ENCODE measurements at regions not wholly inside any gene's neighbourhood (a gene's known extent, or its start where the extent isn't known, plus 50 kb on each side); places are given as distances from the start of the nearest gene placed in this dataset.

DNA sequence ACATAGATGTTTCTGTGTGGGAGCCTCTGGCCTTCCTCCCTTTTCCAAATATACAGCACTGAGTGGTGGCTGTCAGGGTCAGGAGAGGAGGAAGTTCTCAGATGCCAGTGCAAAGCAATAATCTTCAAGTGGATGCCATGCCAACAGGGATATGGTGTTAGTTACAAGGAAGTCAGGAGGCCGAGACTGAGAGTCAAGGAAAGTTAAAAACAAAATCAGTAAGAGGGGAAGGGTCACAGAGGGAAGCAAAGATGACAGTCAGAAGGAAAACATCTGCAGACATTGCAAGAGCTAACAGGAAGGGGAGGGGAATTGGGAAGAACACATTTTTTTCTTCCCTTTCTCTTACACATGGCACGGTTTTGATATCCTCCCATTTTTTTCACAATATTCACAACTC is 691.4 kb downstream of the ADGRL2 start:
- TF ChIP-seq RAD21 (IDR thresholded peaks at IDR 0.05; ENCODE audit: low read depth) (no peak), TCF12 (IDR thresholded peaks at IDR 0.05; ENCODE audit: low read depth) (no peak), EP300 (IDR thresholded peaks at IDR 0.05; ENCODE audit: borderline replicate concordance) (no peak), EGR1 (IDR thresholded peaks at IDR 0.05) (no peak), TEAD4 (IDR thresholded peaks at IDR 0.05) (no peak)
- TF ChIP-seq, protein P1, sequence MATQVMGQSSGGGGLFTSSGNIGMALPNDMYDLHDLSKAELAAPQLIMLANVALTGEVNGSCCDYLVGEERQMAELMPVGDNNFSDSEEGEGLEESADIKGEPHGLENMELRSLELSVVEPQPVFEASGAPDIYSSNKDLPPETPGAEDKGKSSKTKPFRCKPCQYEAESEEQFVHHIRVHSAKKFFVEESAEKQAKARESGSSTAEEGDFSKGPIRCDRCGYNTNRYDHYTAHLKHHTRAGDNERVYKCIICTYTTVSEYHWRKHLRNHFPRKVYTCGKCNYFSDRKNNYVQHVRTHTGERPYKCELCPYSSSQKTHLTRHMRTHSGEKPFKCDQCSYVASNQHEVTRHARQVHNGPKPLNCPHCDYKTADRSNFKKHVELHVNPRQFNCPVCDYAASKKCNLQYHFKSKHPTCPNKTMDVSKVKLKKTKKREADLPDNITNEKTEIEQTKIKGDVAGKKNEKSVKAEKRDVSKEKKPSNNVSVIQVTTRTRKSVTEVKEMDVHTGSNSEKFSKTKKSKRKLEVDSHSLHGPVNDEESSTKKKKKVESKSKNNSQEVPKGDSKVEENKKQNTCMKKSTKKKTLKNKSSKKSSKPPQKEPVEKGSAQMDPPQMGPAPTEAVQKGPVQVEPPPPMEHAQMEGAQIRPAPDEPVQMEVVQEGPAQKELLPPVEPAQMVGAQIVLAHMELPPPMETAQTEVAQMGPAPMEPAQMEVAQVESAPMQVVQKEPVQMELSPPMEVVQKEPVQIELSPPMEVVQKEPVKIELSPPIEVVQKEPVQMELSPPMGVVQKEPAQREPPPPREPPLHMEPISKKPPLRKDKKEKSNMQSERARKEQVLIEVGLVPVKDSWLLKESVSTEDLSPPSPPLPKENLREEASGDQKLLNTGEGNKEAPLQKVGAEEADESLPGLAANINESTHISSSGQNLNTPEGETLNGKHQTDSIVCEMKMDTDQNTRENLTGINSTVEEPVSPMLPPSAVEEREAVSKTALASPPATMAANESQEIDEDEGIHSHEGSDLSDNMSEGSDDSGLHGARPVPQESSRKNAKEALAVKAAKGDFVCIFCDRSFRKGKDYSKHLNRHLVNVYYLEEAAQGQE (IDR thresholded peaks at IDR 0.05; ENCODE audit: low read depth), result no peak

DNA sequence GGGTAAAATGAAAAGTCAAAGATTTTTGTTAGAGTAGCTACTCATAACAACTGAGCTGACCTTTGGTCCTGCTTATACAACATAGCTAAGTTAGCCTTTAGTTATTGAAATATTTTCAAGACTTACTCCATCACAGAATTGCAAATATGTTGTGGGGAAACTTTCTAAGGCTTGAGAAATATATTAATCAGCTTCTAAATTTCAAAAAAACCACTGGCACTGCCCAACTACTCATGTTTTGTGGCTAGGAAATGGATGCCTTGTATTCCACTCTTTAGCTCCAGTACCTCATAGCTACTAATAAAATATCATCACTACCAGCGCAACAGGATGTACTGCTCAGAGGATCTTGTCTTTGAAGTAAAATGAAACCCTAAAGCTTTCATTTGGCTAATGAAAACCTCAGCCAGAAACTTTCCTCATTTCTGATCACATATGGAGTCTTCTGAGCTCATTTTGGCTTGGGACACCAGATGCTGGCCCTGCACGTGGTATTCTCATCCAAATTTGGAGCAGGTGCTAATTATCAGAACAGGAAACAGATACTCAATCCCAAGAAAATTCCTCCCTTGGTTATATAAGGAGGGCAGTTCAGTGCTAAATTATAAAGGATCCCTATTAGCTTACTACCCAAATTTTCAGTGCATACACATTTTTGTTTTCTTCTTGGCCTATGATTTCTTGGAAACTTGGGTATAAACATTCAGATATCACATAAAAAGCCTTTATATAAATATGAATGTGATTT is 690.7 kb downstream of the ADGRL2 start:
- TF ChIP-seq FOXM1 (IDR thresholded peaks at IDR 0.05; ENCODE audit: borderline replicate concordance, low read depth), result no peak
- no peak for TF ChIP-seq CREB1 (IDR thresholded peaks at IDR 0.05; ENCODE audit: low read depth)
- TF ChIP-seq RAD21 (IDR thresholded peaks at IDR 0.05; ENCODE audit: low read depth), result no peak
- TF ChIP-seq TCF12 (IDR thresholded peaks at IDR 0.05; ENCODE audit: low read depth), result no peak
- TF ChIP-seq EGR1 (IDR thresholded peaks at IDR 0.05), result no peak
- TF ChIP-seq, protein P2, sequence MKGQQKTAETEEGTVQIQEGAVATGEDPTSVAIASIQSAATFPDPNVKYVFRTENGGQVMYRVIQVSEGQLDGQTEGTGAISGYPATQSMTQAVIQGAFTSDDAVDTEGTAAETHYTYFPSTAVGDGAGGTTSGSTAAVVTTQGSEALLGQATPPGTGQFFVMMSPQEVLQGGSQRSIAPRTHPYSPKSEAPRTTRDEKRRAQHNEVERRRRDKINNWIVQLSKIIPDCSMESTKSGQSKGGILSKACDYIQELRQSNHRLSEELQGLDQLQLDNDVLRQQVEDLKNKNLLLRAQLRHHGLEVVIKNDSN (IDR thresholded peaks at IDR 0.05), result no peak
- no peak for TF ChIP-seq TEAD4 (IDR thresholded peaks at IDR 0.05)
- TF ChIP-seq CEBPB (IDR thresholded peaks at IDR 0.05), result no peak
- no peak for TF ChIP-seq ZBTB7A (IDR thresholded peaks at IDR 0.05; ENCODE audit: low read depth)
- TF ChIP-seq, protein P1 (IDR thresholded peaks at IDR 0.05; ENCODE audit: low read depth), result no peak
- TF ChIP-seq TAF1 (IDR thresholded peaks at IDR 0.05; ENCODE audit: low read depth), result no peak

DNA sequence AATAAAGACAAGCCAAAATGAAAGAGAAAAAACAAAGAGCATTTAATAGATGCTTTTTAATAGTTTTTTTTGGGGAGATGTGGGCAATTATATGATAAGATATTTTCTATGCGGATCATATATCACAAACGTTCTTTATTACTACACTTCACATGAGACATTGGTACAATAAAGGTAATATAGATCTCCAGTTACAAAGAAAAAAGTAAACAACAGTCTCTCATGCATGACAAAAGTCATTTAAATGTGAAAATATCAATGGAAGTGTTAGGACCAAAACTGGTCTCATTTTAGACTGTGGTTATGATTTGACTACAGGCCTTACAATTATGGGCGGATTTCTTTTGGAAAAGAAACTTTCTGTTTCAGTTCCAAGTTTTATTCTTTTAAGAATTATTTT is 687.0 kb downstream of the ADGRL2 start:
- TF ChIP-seq, protein P1 (IDR thresholded peaks at IDR 0.05; ENCODE audit: low read depth), result no peak
- TF ChIP-seq TEAD4 (IDR thresholded peaks at IDR 0.05) (no peak), TAF1 (IDR thresholded peaks at IDR 0.05; ENCODE audit: low read depth) (no peak), RAD21 (IDR thresholded peaks at IDR 0.05; ENCODE audit: low read depth) (no peak), EGR1 (IDR thresholded peaks at IDR 0.05) (no peak), TCF12 (IDR thresholded peaks at IDR 0.05; ENCODE audit: low read depth) (no peak), EP300 (IDR thresholded peaks at IDR 0.05; ENCODE audit: borderline replicate concordance) (no peak), YY1 (IDR thresholded peaks at IDR 0.05; ENCODE audit: low read depth) (no peak), FOXM1 (IDR thresholded peaks at IDR 0.05; ENCODE audit: borderline replicate concordance, low read depth) (no peak), NFIC (IDR thresholded peaks at IDR 0.05) (no peak), ZBTB7A (IDR thresholded peaks at IDR 0.05; ENCODE audit: low read depth) (no peak)
- TF ChIP-seq, protein P2 (IDR thresholded peaks at IDR 0.05), result no peak
- TF ChIP-seq, protein P3, sequence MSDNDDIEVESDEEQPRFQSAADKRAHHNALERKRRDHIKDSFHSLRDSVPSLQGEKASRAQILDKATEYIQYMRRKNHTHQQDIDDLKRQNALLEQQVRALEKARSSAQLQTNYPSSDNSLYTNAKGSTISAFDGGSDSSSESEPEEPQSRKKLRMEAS (IDR thresholded peaks at IDR 0.05), result no peak

DNA sequence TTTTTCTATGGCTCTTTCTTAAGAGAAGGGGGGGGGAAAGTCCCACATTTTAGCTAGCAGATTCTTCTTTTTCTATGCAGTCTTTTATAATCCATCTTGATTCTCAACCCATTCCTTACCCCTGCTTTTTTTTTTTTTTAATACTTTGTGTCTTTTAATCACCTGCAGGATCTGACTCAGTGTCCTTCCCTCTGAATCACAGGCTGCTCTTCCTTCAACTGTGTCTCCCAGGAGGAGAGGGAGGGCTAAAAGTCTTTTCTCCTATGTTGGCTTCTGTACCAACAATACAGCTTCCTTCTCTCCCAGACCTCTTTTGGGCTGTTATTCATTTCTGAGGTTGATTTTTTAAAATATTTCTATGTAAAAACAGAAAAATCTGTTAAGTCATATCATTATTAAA is 686.2 kb downstream of the ADGRL2 start:
- TF ChIP-seq EP300 (IDR thresholded peaks at IDR 0.05; ENCODE audit: borderline replicate concordance) (no peak), TAF1 (IDR thresholded peaks at IDR 0.05; ENCODE audit: low read depth) (no peak), TCF12 (IDR thresholded peaks at IDR 0.05; ENCODE audit: low read depth) (no peak), TEAD4 (IDR thresholded peaks at IDR 0.05) (no peak), ZBTB7A (IDR thresholded peaks at IDR 0.05; ENCODE audit: low read depth) (no peak), EGR1 (IDR thresholded peaks at IDR 0.05) (no peak), CREB1 (IDR thresholded peaks at IDR 0.05; ENCODE audit: low read depth) (no peak), RAD21 (IDR thresholded peaks at IDR 0.05; ENCODE audit: low read depth) (no peak), YY1 (IDR thresholded peaks at IDR 0.05; ENCODE audit: low read depth) (no peak)
- TF ChIP-seq, protein P2 (IDR thresholded peaks at IDR 0.05), result no peak
- TF ChIP-seq, protein P1 (IDR thresholded peaks at IDR 0.05; ENCODE audit: low read depth), result no peak

All from Ishikawa (cell line).